Naive thymus-derived CD4-positive, alpha-beta T cell (primary cell): ENCODE measurements at regions not wholly inside any gene's neighbourhood (a gene's known extent, or its start where the extent isn't known, plus 50 kb on each side); places are given as distances from the start of the nearest gene placed in this dataset.
"Not testable (repeated sequence)": the region's sequence is repeated elsewhere in the genome, so short reads cannot be mapped to it uniquely, and the experiment has no call there.

Experiments
- ATAC-seq: fragments of 150-1000 bp; cut with Tn5 transposase; 2 replicates; pipeline ENCODE4 v1.10.0; 2021; ENCODE audit warnings: mild to moderate bottlenecking, moderate library complexity
- CTCF ChIA-PET: fragments of 350-600 bp; sonication (Branson Sonifier 250); formaldehyde crosslinking; loops from one replicate; lab custom pipeline; 2021; ENCODE audit warnings: antibody characterized with exemption; lab: Charles Lee
- POLR2A ChIA-PET: fragments of 350-600 bp; sonication (Branson Sonifier 250); formaldehyde crosslinking; loops from one replicate; lab custom pipeline; 2021; ENCODE audit warnings: antibody characterized with exemption, inconsistent platforms; lab: Charles Lee
- DNase-seq, 9 donors: peaks; one replicate each; pipeline versions ENCODE4 v3.0.0 to v3.0.0-alpha.2; 2020 to 2022; ENCODE audit warnings: mixed read lengths in 1 of 9
- H3K27ac ChIP-seq: one replicate; pipeline ENCODE4 v1.7.0; 2013; ENCODE audit warnings: mild to moderate bottlenecking, low read depth, low read length, moderate library complexity
- H3K27me3 ChIP-seq, 2 donors: one replicate each; pipeline ENCODE4 v1.7.0; 2013; ENCODE audit warnings: low read length in 2 of 2, mild to moderate bottlenecking in 2 of 2, moderate library complexity in 2 of 2; ENCODE audit not compliant: control insufficient read depth in 2 of 2, insufficient read depth in 2 of 2
- H3K36me3 ChIP-seq, 3 experiments: 1 replicate in 2 of 3; 2 replicates in 1 of 3; pipeline ENCODE4 v1.7.0; 2013; ENCODE audit warnings: low read length in 3 of 3, mild to moderate bottlenecking in 3 of 3, moderate library complexity in 1 of 3; ENCODE audit not compliant: insufficient read depth in 3 of 3, control insufficient read depth in 2 of 3
- H3K4me1 ChIP-seq, 2 donors: one replicate each; pipeline ENCODE4 v1.7.0; 2013; ENCODE audit warnings: low read length in 2 of 2, mild to moderate bottlenecking in 2 of 2, moderate library complexity in 1 of 2; ENCODE audit not compliant: control insufficient read depth in 2 of 2, insufficient read depth in 2 of 2
- H3K4me3 ChIP-seq: 2 replicates; pipeline ENCODE4 v1.7.0; 2013; ENCODE audit warnings: mild to moderate bottlenecking, low read length
- H3K9me3 ChIP-seq, 3 experiments: 1 replicate in 2 of 3; 2 replicates in 1 of 3; pipeline ENCODE4 v1.7.0; 2013; ENCODE audit warnings: low read length in 3 of 3; ENCODE audit not compliant: control insufficient read depth in 2 of 3
- H3K27ac Mint-ChIP-seq, 9 donors: one replicate each; pipeline ENCODE4 v1.8.0; 2020 to 2022; ENCODE audit warnings: mixed read lengths in 9 of 9, mild to moderate bottlenecking in 8 of 9, moderate library complexity in 5 of 9, inconsistent platforms in 2 of 9
- H3K27me3 Mint-ChIP-seq, 5 donors: one replicate each; pipeline ENCODE4 v1.8.0; 2021 to 2022; ENCODE audit warnings: mixed read lengths in 5 of 5, mild to moderate bottlenecking in 1 of 5
- H3K36me3 Mint-ChIP-seq, 5 donors: one replicate each; pipeline ENCODE4 v1.8.0; 2020 to 2022; ENCODE audit warnings: mixed read lengths in 5 of 5, mild to moderate bottlenecking in 3 of 5, inconsistent platforms in 1 of 5
- H3K4me1 Mint-ChIP-seq, 7 donors: one replicate each; pipeline ENCODE4 v1.8.0; 2020 to 2022; ENCODE audit warnings: mixed read lengths in 7 of 7, mild to moderate bottlenecking in 3 of 7, inconsistent platforms in 1 of 7
- H3K4me3 Mint-ChIP-seq, 10 donors: one replicate each; pipeline ENCODE4 v1.8.0; 2020 to 2022; ENCODE audit warnings: mild to moderate bottlenecking in 10 of 10, mixed read lengths in 10 of 10, moderate library complexity in 6 of 10, inconsistent platforms in 2 of 10
- H3K9me3 Mint-ChIP-seq, 11 donors: one replicate each; pipeline ENCODE4 v1.8.0; 2020 to 2022; ENCODE audit warnings: mixed read lengths in 11 of 11, mild to moderate bottlenecking in 4 of 11, inconsistent platforms in 1 of 11, moderate library complexity in 1 of 11
- intact Hi-C, 2 donors: fragments of 100-400 bp; cut with micrococcal nuclease; formaldehyde crosslinking; loops; one replicate each; pipeline ENCODE4 v1.15.1; 2023

DNA sequence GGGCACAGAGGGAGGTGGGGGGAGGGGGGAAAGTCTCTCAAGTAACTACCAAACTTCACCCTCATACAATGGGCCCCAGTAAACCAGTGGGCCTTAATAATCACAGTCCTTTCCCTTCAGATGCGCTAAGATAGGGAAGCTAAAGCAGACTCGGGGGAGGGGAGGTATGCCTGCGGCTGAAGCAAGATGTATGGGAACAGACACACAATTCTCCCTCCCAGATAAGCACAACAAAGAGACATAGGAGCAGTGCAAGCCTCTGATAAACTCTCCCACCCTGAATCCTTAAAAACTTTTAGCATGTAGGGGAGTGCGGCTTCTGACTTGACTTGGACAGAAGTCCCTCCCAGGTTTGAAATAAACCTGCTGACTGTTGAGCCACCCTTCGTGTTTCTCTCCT, 54.7 kb downstream of the PROP1 start:
- peak overlapping the region in 1 of 9 donors; percentile 28 for H3K27ac Mint-ChIP-seq
- CTCF ChIA-PET, POLR2A ChIA-PET, H3K9me3 Mint-ChIP-seq, H3K4me3 ChIP-seq, H3K36me3 Mint-ChIP-seq, intact Hi-C loops, DNase-seq, H3K36me3 ChIP-seq, ATAC-seq, H3K4me1 ChIP-seq, H3K27ac ChIP-seq, H3K9me3 ChIP-seq, H3K27me3 ChIP-seq: not testable (repeated sequence)
- H3K27me3 Mint-ChIP-seq: peaks cover 0 to 10% (median 0%) of the 10 kb centered on the region in 5 donors
- H3K4me1 Mint-ChIP-seq: peaks cover 5 to 22% (median 16%) of the 10 kb centered on the region in 7 donors
- peak overlapping the region in 3 of 10 donors; percentile 14 to 55 (median 16) for H3K4me3 Mint-ChIP-seq

GRCh38 chr5:177939246-177940171, 56.5 kb downstream of the PROP1 start:
- ATAC-seq: peak; percentile 33

GRCh38 chr5:177938767-177939166, 57.3 kb downstream of the PROP1 start:
- CTCF ChIA-PET, POLR2A ChIA-PET: not testable (repeated sequence)

More at GRCh38 chr5:177939246-177940171, 56.5 kb downstream of the PROP1 start:
- H3K9me3 ChIP-seq, H3K4me1 ChIP-seq, H3K27me3 ChIP-seq, POLR2A ChIA-PET, H3K36me3 Mint-ChIP-seq, CTCF ChIA-PET, H3K4me3 ChIP-seq, H3K27ac ChIP-seq, H3K9me3 Mint-ChIP-seq, H3K36me3 ChIP-seq: not testable (repeated sequence)
- H3K4me3 Mint-ChIP-seq: peak overlapping the region; percentile 42 to 87 (median 78)
- DNase-seq: peak in 1 of 9 donors; percentile 17
- intact Hi-C loops: loop anchor here in 1 of 2 donors (5.0 kb wide), 1 partner anchor 118 kb away; no protein-coding TSS in a partner anchor
- H3K4me1 Mint-ChIP-seq: peaks cover 5 to 22% (median 16%) of the 10 kb centered on the region in 7 donors
- H3K27ac Mint-ChIP-seq: peak overlapping the region in 2 of 9 donors; percentile 55 to 65
- H3K27me3 Mint-ChIP-seq: peaks cover 0 to 10% (median 0%) of the 10 kb centered on the region in 5 donors

DNA sequence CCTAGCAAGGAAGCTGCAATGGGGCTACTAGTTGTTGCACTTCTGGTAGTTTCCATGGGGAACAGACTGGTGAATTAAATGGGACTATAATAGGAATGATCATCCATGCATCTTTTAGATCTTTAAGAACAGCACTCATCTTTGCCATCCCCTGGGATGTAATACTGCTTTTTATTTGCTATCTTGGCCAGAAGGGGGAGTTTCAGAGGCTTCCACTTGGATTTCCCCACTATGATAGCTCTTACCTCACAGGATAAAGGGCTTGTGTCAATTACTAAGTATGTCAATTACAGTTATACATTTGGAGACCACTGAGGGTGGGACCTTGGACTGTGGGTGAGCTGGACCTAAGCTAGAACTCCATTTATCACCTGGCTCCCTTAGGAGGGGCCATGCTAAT, 61.8 kb downstream of the PROP1 start:
- POLR2A ChIA-PET, DNase-seq, intact Hi-C loops, H3K4me3 Mint-ChIP-seq, H3K27me3 ChIP-seq, H3K36me3 Mint-ChIP-seq, H3K4me1 ChIP-seq, H3K9me3 ChIP-seq, H3K27ac Mint-ChIP-seq, H3K27ac ChIP-seq, CTCF ChIA-PET, H3K9me3 Mint-ChIP-seq, H3K27me3 Mint-ChIP-seq, ATAC-seq, H3K36me3 ChIP-seq, H3K4me3 ChIP-seq: not testable (repeated sequence)
- peaks cover 2 to 10% (median 7%) of the 10 kb centered on the region in 7 donors for H3K4me1 Mint-ChIP-seq

More at GRCh38 chr5:177938767-177939166, 57.3 kb downstream of the PROP1 start:
- not testable (repeated sequence) for H3K4me1 ChIP-seq, H3K4me3 ChIP-seq, H3K27ac ChIP-seq, H3K9me3 Mint-ChIP-seq, H3K9me3 ChIP-seq, H3K27ac Mint-ChIP-seq, H3K36me3 ChIP-seq, H3K27me3 ChIP-seq, H3K36me3 Mint-ChIP-seq, DNase-seq
- peak; percentile 14 for ATAC-seq
- Mint-ChIP-seq H3K27me3 (peaks cover 0 to 10% (median 0%) of the 10 kb centered on the region in 5 donors), H3K4me3 (peak overlapping the region; percentile 42 to 87 (median 78)), H3K4me1 (peaks cover 5 to 22% (median 16%) of the 10 kb centered on the region in 7 donors)
- intact Hi-C loops: loop anchor here in 1 of 2 donors (5.0 kb wide), 1 partner anchor 119 kb away; no protein-coding TSS in a partner anchor

- H3K27ac ChIP-seq, ATAC-seq, CTCF ChIA-PET, H3K27ac Mint-ChIP-seq, intact Hi-C loops, H3K36me3 Mint-ChIP-seq, H3K4me1 ChIP-seq, H3K27me3 Mint-ChIP-seq, POLR2A ChIA-PET, H3K9me3 Mint-ChIP-seq, H3K4me1 Mint-ChIP-seq, H3K4me3 Mint-ChIP-seq, DNase-seq, H3K36me3 ChIP-seq, H3K9me3 ChIP-seq, H3K4me3 ChIP-seq, H3K27me3 ChIP-seq: not testable (repeated sequence)
Measured at GRCh38 chr5:177930269-177931022, 65.6 kb downstream of the PROP1 start.

DNA sequence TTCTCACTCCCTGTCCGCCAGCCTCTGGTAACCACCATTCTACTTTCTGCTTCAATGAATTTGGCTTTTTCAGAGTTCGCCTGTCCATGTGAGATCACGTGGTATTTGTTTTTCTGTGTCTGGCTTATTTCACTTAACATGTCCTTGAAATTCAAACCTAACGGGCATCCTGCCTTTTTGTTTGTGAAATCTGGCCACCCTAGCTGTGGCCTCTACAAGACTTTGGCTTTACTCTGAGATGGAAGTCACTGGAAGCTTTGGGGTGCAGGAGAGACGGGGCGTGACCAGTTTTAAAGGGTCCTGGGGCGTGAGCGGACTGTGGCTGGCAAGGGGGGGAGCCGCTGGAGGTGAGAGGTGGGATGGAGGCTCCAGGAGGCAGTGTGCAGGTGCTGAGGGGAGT, 66.4 kb downstream of the PROP1 start:
- H3K36me3 ChIP-seq, H3K36me3 Mint-ChIP-seq, POLR2A ChIA-PET, H3K4me3 ChIP-seq, H3K9me3 Mint-ChIP-seq, DNase-seq, H3K27ac ChIP-seq, H3K27me3 ChIP-seq, H3K4me3 Mint-ChIP-seq, H3K4me1 Mint-ChIP-seq, CTCF ChIA-PET, H3K4me1 ChIP-seq, H3K27ac Mint-ChIP-seq, H3K27me3 Mint-ChIP-seq, ATAC-seq, intact Hi-C loops, H3K9me3 ChIP-seq: not testable (repeated sequence)
